ENCODE measurements at regions not wholly inside any gene's neighbourhood (a gene's known extent, or its start where the extent isn't known, plus 50 kb on each side); places are given as distances from the start of the nearest gene placed in this dataset.

DNA sequence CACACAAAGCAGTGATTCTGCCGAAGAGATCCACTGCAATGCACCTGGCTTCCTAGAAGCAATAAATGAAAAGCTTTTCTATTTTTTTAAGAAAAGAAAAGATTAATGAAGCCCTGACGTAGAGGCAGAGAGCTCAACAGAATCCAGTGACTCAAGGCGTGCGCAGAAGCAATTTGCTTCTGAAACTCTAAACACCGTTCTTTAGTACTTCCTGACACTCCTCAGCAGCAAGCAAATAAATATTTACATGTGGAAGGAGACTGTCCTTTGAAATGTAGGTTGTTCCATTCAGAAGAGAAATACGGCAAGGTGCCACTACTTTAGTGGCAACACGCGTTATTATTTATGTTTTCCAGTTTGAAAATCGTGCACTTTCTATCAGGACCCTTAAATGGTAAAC, 126.2 kb upstream of the ZNF516 start:
- TF ChIP-seq, protein P1, sequence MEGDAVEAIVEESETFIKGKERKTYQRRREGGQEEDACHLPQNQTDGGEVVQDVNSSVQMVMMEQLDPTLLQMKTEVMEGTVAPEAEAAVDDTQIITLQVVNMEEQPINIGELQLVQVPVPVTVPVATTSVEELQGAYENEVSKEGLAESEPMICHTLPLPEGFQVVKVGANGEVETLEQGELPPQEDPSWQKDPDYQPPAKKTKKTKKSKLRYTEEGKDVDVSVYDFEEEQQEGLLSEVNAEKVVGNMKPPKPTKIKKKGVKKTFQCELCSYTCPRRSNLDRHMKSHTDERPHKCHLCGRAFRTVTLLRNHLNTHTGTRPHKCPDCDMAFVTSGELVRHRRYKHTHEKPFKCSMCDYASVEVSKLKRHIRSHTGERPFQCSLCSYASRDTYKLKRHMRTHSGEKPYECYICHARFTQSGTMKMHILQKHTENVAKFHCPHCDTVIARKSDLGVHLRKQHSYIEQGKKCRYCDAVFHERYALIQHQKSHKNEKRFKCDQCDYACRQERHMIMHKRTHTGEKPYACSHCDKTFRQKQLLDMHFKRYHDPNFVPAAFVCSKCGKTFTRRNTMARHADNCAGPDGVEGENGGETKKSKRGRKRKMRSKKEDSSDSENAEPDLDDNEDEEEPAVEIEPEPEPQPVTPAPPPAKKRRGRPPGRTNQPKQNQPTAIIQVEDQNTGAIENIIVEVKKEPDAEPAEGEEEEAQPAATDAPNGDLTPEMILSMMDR (conservative IDR thresholded peaks at IDR 0.05; ENCODE audit: low read length), result no peak
- TF ChIP-seq EZH2phosphoT487 (IDR thresholded peaks at IDR 0.05; ENCODE audit: borderline replicate concordance, low read depth, low read length), result no peak
- Histone ChIP-seq H3K9me2 (ENCODE audit: insufficient read depth, low read length) (no peaks in the 10 kb centered on the region), H3K79me2 (ENCODE audit: insufficient read depth, low read depth, low read length) (no peaks in the 10 kb centered on the region), H3K27ac (ENCODE audit: low read depth, low read length, poor library complexity, severe bottlenecking) (no peak overlapping the region), H4K20me1 (ENCODE audit: insufficient read depth, low read length) (no peaks in the 10 kb centered on the region), H2AFZ (ENCODE audit: low read length) (no peak overlapping the region), H3K4me1 (ENCODE audit: insufficient read depth, low read length, poor library complexity, severe bottlenecking) (no peaks in the 10 kb centered on the region), H3K9me3 (ENCODE audit: low read length) (no peaks in the 10 kb centered on the region), H3K4me3 (ENCODE audit: low read depth, low read length, poor library complexity, severe bottlenecking) (no peak overlapping the region), H3K36me3 (ENCODE audit: insufficient read depth, low read length) (no peaks in the 10 kb centered on the region), H3K4me2 (ENCODE audit: low read length) (no peak overlapping the region)
- intact Hi-C loops (cut with micrococcal nuclease; ENCODE audit: unreplicated experiment), result loop anchor here (5.0 kb wide), 1 partner anchor 224 kb away; no protein-coding TSS in a partner anchor
- CTCF ChIA-PET (ENCODE audit: unreplicated experiment), result no interaction called here
- no peak for DNase-seq (ENCODE audit: low spot score)
- POLR2A ChIA-PET, result no interaction called here
- BruUV-seq (replicated peaks), result no TSS peak

DNA sequence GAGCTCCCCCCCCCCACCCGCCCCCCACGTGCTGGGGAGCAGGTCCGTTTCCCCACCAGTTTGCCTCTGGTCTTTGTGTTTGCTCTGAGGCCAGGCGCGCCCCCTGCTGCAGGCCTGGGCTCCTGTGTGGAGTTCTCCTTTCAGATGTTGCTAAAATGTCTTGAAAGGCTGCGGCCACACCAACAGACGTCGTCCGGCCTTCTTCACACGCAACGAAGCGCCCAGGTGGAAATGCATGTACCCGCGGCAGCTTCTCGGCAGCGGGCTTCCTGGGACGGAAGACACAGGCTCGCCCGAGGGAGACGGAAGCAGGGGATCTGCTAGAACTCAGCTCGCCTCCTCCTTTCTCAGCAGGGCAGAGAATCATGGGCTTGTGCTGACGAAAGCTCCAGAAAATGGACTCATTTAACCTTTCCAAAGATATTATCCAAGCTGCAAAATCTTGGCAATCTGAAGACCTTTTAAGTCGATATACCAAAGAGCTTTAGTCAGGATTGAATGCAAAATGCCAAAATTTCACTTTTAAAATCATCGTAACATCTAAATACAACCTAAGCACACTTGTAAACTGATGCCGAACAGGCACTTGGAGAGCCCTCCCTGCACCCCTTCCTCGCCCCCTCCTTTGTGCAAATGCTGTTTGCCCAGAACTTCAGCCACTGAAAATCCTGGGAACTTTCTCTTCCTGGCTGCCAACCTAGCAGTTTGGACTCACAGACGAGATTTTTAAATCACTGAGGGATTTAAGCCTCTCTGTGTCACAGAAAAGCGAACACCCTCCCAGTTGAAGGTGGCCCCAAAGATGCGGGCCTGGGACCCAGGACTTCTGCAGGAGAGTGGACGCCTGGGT, 125.5 kb upstream of the ZNF516 start:
- Histone ChIP-seq H3K36me3 (ENCODE audit: insufficient read depth, low read length) (no peaks in the 10 kb centered on the region), H3K4me2 (ENCODE audit: low read length) (no peak overlapping the region), H3K27ac (ENCODE audit: low read depth, low read length, poor library complexity, severe bottlenecking) (no peak overlapping the region), H2AFZ (ENCODE audit: low read length) (no peak overlapping the region), H4K20me1 (ENCODE audit: insufficient read depth, low read length) (no peaks in the 10 kb centered on the region), H3K9me3 (ENCODE audit: low read length) (no peaks in the 10 kb centered on the region), H3K4me3 (ENCODE audit: low read depth, low read length, poor library complexity, severe bottlenecking) (no peak overlapping the region), H3K4me1 (ENCODE audit: insufficient read depth, low read length, poor library complexity, severe bottlenecking) (no peaks in the 10 kb centered on the region), H3K9me2 (ENCODE audit: insufficient read depth, low read length) (no peaks in the 10 kb centered on the region), H3K79me2 (ENCODE audit: insufficient read depth, low read depth, low read length) (no peaks in the 10 kb centered on the region)
- BruUV-seq (replicated peaks), result no TSS peak
- TF ChIP-seq EZH2phosphoT487 (IDR thresholded peaks at IDR 0.05; ENCODE audit: borderline replicate concordance, low read depth, low read length), result no peak
- TF ChIP-seq, protein P1 (conservative IDR thresholded peaks at IDR 0.05; ENCODE audit: low read length), result peak; percentile 43
- DNase-seq (ENCODE audit: low spot score), result peak; percentile 24
- intact Hi-C loops (cut with micrococcal nuclease; ENCODE audit: unreplicated experiment), result loop anchor here (5.0 kb wide), 1 partner anchor 223 kb away; no protein-coding TSS in a partner anchor
- ChIA-PET CTCF (ENCODE audit: unreplicated experiment) (no interaction called here), POLR2A (no interaction called here)

Measured in OCI-LY7 (cell line).